ENCODE measurements at regions not wholly inside any gene's neighbourhood (a gene's known extent, or its start where the extent isn't known, plus 50 kb on each side); places are given as distances from the start of the nearest gene placed in this dataset.

- TF ChIP-seq, protein P1, sequence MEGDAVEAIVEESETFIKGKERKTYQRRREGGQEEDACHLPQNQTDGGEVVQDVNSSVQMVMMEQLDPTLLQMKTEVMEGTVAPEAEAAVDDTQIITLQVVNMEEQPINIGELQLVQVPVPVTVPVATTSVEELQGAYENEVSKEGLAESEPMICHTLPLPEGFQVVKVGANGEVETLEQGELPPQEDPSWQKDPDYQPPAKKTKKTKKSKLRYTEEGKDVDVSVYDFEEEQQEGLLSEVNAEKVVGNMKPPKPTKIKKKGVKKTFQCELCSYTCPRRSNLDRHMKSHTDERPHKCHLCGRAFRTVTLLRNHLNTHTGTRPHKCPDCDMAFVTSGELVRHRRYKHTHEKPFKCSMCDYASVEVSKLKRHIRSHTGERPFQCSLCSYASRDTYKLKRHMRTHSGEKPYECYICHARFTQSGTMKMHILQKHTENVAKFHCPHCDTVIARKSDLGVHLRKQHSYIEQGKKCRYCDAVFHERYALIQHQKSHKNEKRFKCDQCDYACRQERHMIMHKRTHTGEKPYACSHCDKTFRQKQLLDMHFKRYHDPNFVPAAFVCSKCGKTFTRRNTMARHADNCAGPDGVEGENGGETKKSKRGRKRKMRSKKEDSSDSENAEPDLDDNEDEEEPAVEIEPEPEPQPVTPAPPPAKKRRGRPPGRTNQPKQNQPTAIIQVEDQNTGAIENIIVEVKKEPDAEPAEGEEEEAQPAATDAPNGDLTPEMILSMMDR (IDR thresholded peaks at IDR 0.05) = no peak
- TF ChIP-seq POLR2A (IDR thresholded peaks at IDR 0.05) = no peak
- intact Hi-C loops (cut with DNase I) = no loop called here
- no peaks in the 10 kb centered on the region for H3K9me3 ChIP-seq
- no peak overlapping the region for H3K27ac ChIP-seq
- no peak overlapping the region for H3K4me3 ChIP-seq
- no peaks in the 10 kb centered on the region for H3K36me3 ChIP-seq
- 80 to 87% methylated on average over 1 of the region's 1 CpG for WGBS, 2 donors
- H3K27me3 ChIP-seq = no peaks in the 10 kb centered on the region
- H3K4me1 ChIP-seq = peaks cover 0 to 12% (median 3%) of the 10 kb centered on the region in 3 donors
- DNase-seq = no peak
Observed at GRCh38 chr2:204313256-204313655, 232.0 kb upstream of the PARD3B start.

DNA sequence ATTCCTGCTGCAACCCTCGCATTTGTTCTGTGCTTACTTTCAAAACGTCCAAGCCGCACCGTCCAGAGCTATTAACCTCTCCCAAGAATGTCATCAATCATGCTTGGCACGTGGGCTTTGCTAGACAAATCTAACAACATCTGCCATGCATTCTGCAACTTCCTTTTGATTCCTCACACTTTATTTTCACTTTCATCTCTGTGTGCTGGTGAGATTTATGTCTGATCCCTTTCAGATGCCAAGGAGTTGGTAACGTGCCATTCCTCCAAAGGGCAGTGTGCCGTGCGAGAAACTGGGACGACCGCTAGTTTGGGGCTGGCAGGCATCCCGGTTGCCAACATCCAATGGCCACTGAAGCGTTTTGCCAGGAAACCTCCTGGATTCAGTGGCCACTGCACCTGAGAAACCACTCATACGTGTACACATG is 230.0 kb upstream of the PARD3B start:
- DNase-seq = no peak
- WGBS, 2 donors = 8 to 24% methylated on average over 12 of the region's 13 CpGs
- no peaks in the 10 kb centered on the region for H3K27me3 ChIP-seq
- peaks cover 0 to 12% (median 3%) of the 10 kb centered on the region in 3 donors for H3K4me1 ChIP-seq
- no peaks in the 10 kb centered on the region for H3K9me3 ChIP-seq
- H3K4me3 ChIP-seq = peak overlapping the region in 1 of 4 donors; percentile 39
- H3K27ac ChIP-seq = no peak overlapping the region
- TF ChIP-seq, protein P1 (IDR thresholded peaks at IDR 0.05) = no peak
- TF ChIP-seq POLR2A (IDR thresholded peaks at IDR 0.05) = no peak
- H3K36me3 ChIP-seq = no peaks in the 10 kb centered on the region
- intact Hi-C loops (cut with DNase I) = no loop called here

- intact Hi-C loops (cut with DNase I) = no loop called here
- Histone ChIP-seq H3K9me3 (no peaks in the 10 kb centered on the region), H3K36me3 (no peaks in the 10 kb centered on the region), H3K4me1 (peaks cover 0 to 22% (median 8%) of the 10 kb centered on the region in 3 donors), H3K27ac (no peak overlapping the region), H3K27me3 (no peaks in the 10 kb centered on the region), H3K4me3 (no peak overlapping the region)
- TF ChIP-seq POLR2A (IDR thresholded peaks at IDR 0.05) = no peak
- TF ChIP-seq, protein P1 (IDR thresholded peaks at IDR 0.05) = no peak
- DNase-seq = no peak
- 86 to 98% methylated on average over 5 of the region's 5 CpGs for WGBS, 2 donors
Observed at GRCh38 chr2:204317640-204318039, 227.6 kb upstream of the PARD3B start.

DNA sequence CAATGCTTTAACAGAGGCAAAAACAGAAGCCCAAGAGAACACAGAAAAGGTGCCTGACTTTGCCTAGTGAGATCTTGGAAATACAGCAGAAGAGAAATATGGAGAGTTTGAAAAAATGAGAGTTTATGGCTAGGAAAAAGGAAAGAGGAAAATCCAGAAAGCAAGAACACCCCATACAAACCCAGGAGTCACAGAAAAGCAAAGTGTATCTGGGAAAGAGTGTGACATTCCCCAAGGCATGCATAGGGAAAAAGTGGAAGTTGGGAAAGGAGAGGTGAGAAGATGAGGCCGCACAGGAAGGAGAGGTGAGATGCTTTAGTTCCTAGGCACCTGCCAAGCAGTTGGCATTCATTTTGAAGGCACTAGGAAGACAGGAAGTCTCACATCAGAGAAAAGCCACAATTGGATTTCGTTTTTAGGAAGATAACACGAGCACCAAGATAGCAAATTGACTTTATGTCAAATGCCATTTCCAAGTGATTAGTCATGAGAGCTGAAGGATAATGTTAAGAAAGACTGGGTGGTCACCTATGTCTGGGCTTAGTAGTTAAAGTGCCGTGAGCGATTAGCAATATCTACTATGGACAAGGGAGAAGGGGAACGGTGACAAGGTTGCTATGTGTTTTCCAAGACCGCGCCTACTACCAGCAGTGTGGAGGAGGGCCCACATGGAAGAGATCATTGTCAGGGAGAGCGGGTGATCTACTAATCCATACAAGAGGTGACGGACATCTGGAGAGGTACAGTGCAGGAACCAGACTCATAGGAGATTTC is 224.1 kb upstream of the PARD3B start:
- Histone ChIP-seq H3K4me1 (peaks cover 5 to 10% (median 6%) of the 10 kb centered on the region in 3 donors), H3K36me3 (no peaks in the 10 kb centered on the region), H3K9me3 (no peaks in the 10 kb centered on the region), H3K27ac (peak overlapping the region; percentile 7 to 50 (median 16)), H3K4me3 (no peak overlapping the region), H3K27me3 (no peaks in the 10 kb centered on the region)
- DNase-seq = no peak
- TF ChIP-seq POLR2A (IDR thresholded peaks at IDR 0.05) = no peak
- TF ChIP-seq, protein P1 (IDR thresholded peaks at IDR 0.05) = no peak
- WGBS, 2 donors = 80% methylated on average over 10 of the region's 10 CpGs
- intact Hi-C loops (cut with DNase I) = no loop called here

DNA sequence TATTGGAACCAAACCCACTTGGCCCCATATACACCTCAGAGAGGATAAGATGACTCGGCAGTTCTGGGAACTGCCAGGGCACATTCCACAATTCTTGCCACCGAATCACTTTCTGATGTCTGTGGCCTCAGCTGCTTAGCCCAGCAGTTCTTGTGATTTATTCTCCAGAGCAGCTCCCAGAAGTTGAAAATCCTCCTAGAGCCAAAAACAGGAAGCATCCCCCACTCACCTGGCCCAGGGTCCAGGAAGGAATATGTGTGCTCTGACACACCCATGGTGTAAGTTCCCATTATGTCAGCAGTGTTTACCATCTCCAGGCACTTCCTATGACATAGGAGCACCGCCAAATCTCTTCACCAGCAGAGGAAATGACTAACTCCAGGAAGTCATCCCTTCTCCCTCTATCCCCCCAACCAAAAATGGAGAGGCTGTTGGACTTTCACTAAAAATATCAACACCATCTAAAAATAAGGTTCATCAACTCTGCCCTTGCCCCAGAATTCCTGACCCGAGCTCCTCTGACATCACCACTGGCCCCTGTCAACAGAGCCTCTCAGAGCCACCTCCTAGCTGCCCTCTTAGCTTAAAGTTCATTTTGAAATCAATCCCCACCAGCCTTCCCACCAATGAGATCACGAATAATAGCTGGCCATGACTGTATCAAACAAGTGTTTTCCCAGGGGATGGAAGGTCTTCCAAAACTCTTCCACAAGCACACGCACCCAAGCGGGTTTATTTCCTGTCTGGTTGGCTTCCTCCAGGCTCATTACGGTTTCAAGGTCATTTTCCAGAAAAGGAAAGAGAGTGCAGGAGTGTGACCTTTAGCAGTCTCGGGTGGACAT is 223.1 kb upstream of the PARD3B start:
- Histone ChIP-seq H3K4me3 (no peak overlapping the region), H3K36me3 (no peaks in the 10 kb centered on the region), H3K9me3 (no peaks in the 10 kb centered on the region), H3K27me3 (no peaks in the 10 kb centered on the region), H3K4me1 (peaks cover 5 to 10% (median 6%) of the 10 kb centered on the region in 3 donors), H3K27ac (peak overlapping the region; percentile 7 to 50 (median 24))
- no peak for DNase-seq
- 47 to 58% methylated on average over 9 of the region's 9 CpGs for WGBS, 2 donors
- TF ChIP-seq POLR2A (IDR thresholded peaks at IDR 0.05) = no peak
- TF ChIP-seq, protein P1 (IDR thresholded peaks at IDR 0.05) = no peak
- intact Hi-C loops (cut with DNase I) = no loop called here
